ENCODE measurements at regions not wholly inside any gene's neighbourhood (a gene's known extent, or its start where the extent isn't known, plus 50 kb on each side); places are given as distances from the start of the nearest gene placed in this dataset.

GRCh38 chr21:24097181-24097580, 1510.1 kb downstream of the MRPL39 start:
- DNase-seq (ENCODE audit: low spot score) = no peak
- H3K27ac ChIP-seq = no peak overlapping the region
- CTCF ChIA-PET = no interaction called here
- POLR2A ChIA-PET (ENCODE audit: low non-redundant PET) = no interaction called here
- TF ChIP-seq CTCF (conservative IDR thresholded peaks at IDR 0.05; ENCODE audit: low read depth) = no peak

GRCh38 chr21:24096651-24097050, 1510.6 kb downstream of the MRPL39 start:
- TF ChIP-seq CTCF (conservative IDR thresholded peaks at IDR 0.05; ENCODE audit: low read depth) = no peak
- ChIA-PET CTCF (interaction anchor here (0.6 kb wide), 2 partner anchors 1380 to 1911 kb away, joined by 3 to 4 read pairs; no protein-coding TSS in a partner anchor), POLR2A (ENCODE audit: low non-redundant PET) (no interaction called here)
- H3K27ac ChIP-seq = no peak overlapping the region
- no peak for DNase-seq (ENCODE audit: low spot score)

GRCh38 chr21:24093032-24093431, 1514.2 kb downstream of the MRPL39 start:
- POLR2A ChIA-PET (ENCODE audit: low non-redundant PET) = no interaction called here
- TF ChIP-seq CTCF (conservative IDR thresholded peaks at IDR 0.05; ENCODE audit: low read depth) = no peak

GRCh38 chr21:24076179-24076578, 1531.1 kb downstream of the MRPL39 start:
- DNase-seq (ENCODE audit: low spot score) = no peak
- POLR2A ChIA-PET (ENCODE audit: low non-redundant PET) = no interaction called here
- TF ChIP-seq CTCF (conservative IDR thresholded peaks at IDR 0.05; ENCODE audit: low read depth) = no peak
- H3K27ac ChIP-seq = no peak overlapping the region
- CTCF ChIA-PET = interaction anchor here (0.7 to 0.8 kb wide), 3 partner anchors 140 to 1229 kb away, joined by 3 to 6 read pairs (median 4); no protein-coding TSS in a partner anchor

More at GRCh38 chr21:24093032-24093431, 1514.2 kb downstream of the MRPL39 start:
- no peak for DNase-seq (ENCODE audit: low spot score)
- no peak overlapping the region for H3K27ac ChIP-seq
- CTCF ChIA-PET = no interaction called here

- POLR2A ChIA-PET (ENCODE audit: low non-redundant PET) = no interaction called here
- CTCF ChIA-PET = no interaction called here
- no peak for TF ChIP-seq CTCF (conservative IDR thresholded peaks at IDR 0.05; ENCODE audit: low read depth)
- no peak overlapping the region for H3K27ac ChIP-seq
- DNase-seq (ENCODE audit: low spot score) = no peak
Observed at GRCh38 chr21:24055696-24056095, 1551.6 kb downstream of the MRPL39 start.

GRCh38 chr21:24050231-24050630, 1557.0 kb downstream of the MRPL39 start:
- POLR2A ChIA-PET (ENCODE audit: low non-redundant PET) = no interaction called here
- no peak for TF ChIP-seq CTCF (conservative IDR thresholded peaks at IDR 0.05; ENCODE audit: low read depth)
- H3K27ac ChIP-seq = no peak overlapping the region
- CTCF ChIA-PET = no interaction called here
- DNase-seq (ENCODE audit: low spot score) = no peak

Data from RWPE1 (cell line).